HCT116 (cell line): ENCODE measurements at regions not wholly inside any gene's neighbourhood (a gene's known extent, or its start where the extent isn't known, plus 50 kb on each side); places are given as distances from the start of the nearest gene placed in this dataset.

ENCODE experiments used
- EZH2 ChIP-seq: fragments of 200-600 bp; sonication (generic); IDR thresholded peaks from 2 replicates; pipeline ENCODE4 v1.6.1; 2017; ENCODE audit warnings: antibody characterized with exemption, mixed run types
- EZH2phosphoT487 ChIP-seq: fragments of 200-600 bp; IDR thresholded peaks from 2 replicates; pipeline ENCODE4 v1.6.1; 2018; ENCODE audit warnings: antibody characterized with exemption, borderline replicate concordance
- JUND ChIP-seq: IDR thresholded peaks from 2 replicates; pipeline ENCODE4 v1.6.1; 2012
- POLR2AphosphoS5 ChIP-seq: IDR thresholded peaks from 2 replicates; pipeline ENCODE4 v1.6.1; 2011; ENCODE audit warnings: mild to moderate bottlenecking, low read depth, low read length, moderate library complexity
- SRF ChIP-seq: IDR thresholded peaks from 2 replicates; pipeline ENCODE4 v1.6.1; 2012; ENCODE audit warnings: low read depth
- ZNF274 ChIP-seq: fragments of 200-500 bp; sonication (Bioruptor generic); IDR thresholded peaks from 2 replicates; pipeline ENCODE4 v1.6.1; 2014; ENCODE audit warnings: mild to moderate bottlenecking, low read depth, low read length, inconsistent platforms
- TF ChIP-seq, protein P1 (sequence below), 3 experiments: fragments of 200-600 bp in 1 of 3; sonication (generic) in 1 of 3; IDR thresholded peaks in 2 of 3; conservative IDR thresholded peaks in 1 of 3; 2 replicates each; pipeline ENCODE4 v1.5.1; 2012 to 2017; ENCODE audit warnings: low read depth in 2 of 3, low read length in 2 of 3, antibody characterized with exemption in 1 of 3, borderline replicate concordance in 1 of 3, control low read depth in 1 of 3, mild to moderate bottlenecking in 1 of 3, mixed read lengths in 1 of 3, mixed run types in 1 of 3, moderate library complexity in 1 of 3; ENCODE audit not compliant: insufficient read depth in 1 of 3
- TF ChIP-seq, protein P2 (sequence below): IDR thresholded peaks from 2 replicates; pipeline ENCODE4 v1.6.1; 2012; ENCODE audit warnings: low read depth

DNA sequence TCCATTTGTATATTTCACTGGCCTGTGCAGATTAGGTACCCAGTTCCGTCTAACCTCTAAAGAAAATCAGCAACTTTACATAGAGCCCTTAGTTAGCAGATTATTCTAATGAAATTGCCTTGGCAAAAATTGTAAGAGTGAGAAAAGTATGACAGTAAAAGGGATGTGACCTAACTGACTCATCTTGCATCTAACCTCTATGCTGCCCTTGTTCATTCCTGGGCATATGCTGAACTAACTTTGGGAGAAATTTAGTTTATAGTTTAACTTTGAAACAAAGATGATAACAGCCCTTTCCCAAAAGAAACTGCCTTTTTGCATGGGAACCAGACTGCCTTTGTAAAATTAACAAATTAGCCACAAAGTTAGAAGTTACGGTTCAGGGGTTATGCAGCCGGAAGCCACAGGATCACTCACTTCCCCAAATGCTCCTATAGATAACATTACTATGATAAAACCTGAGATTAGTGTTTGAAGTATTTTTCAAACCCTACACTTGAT, 839.8 kb upstream of the ALCAM start:
- TF ChIP-seq, protein P1, sequence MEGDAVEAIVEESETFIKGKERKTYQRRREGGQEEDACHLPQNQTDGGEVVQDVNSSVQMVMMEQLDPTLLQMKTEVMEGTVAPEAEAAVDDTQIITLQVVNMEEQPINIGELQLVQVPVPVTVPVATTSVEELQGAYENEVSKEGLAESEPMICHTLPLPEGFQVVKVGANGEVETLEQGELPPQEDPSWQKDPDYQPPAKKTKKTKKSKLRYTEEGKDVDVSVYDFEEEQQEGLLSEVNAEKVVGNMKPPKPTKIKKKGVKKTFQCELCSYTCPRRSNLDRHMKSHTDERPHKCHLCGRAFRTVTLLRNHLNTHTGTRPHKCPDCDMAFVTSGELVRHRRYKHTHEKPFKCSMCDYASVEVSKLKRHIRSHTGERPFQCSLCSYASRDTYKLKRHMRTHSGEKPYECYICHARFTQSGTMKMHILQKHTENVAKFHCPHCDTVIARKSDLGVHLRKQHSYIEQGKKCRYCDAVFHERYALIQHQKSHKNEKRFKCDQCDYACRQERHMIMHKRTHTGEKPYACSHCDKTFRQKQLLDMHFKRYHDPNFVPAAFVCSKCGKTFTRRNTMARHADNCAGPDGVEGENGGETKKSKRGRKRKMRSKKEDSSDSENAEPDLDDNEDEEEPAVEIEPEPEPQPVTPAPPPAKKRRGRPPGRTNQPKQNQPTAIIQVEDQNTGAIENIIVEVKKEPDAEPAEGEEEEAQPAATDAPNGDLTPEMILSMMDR (IDR thresholded peaks at IDR 0.05 in 2 of 3, conservative IDR thresholded peaks at IDR 0.05 in 1 of 3; ENCODE audit: borderline replicate concordance in 1 of 3, insufficient read depth in 1 of 3, low read depth in 2 of 3, low read length in 2 of 3): no peak
- no peak for TF ChIP-seq POLR2AphosphoS5
- no peak for TF ChIP-seq EZH2phosphoT487
- no peak for TF ChIP-seq EZH2
- TF ChIP-seq, protein P2, sequence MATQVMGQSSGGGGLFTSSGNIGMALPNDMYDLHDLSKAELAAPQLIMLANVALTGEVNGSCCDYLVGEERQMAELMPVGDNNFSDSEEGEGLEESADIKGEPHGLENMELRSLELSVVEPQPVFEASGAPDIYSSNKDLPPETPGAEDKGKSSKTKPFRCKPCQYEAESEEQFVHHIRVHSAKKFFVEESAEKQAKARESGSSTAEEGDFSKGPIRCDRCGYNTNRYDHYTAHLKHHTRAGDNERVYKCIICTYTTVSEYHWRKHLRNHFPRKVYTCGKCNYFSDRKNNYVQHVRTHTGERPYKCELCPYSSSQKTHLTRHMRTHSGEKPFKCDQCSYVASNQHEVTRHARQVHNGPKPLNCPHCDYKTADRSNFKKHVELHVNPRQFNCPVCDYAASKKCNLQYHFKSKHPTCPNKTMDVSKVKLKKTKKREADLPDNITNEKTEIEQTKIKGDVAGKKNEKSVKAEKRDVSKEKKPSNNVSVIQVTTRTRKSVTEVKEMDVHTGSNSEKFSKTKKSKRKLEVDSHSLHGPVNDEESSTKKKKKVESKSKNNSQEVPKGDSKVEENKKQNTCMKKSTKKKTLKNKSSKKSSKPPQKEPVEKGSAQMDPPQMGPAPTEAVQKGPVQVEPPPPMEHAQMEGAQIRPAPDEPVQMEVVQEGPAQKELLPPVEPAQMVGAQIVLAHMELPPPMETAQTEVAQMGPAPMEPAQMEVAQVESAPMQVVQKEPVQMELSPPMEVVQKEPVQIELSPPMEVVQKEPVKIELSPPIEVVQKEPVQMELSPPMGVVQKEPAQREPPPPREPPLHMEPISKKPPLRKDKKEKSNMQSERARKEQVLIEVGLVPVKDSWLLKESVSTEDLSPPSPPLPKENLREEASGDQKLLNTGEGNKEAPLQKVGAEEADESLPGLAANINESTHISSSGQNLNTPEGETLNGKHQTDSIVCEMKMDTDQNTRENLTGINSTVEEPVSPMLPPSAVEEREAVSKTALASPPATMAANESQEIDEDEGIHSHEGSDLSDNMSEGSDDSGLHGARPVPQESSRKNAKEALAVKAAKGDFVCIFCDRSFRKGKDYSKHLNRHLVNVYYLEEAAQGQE: no peak
- no peak for TF ChIP-seq ZNF274
- TF ChIP-seq JUND: no peak
- TF ChIP-seq SRF: no peak
